ENCODE measurements at regions not wholly inside any gene's neighbourhood (a gene's known extent, or its start where the extent isn't known, plus 50 kb on each side); places are given as distances from the start of the nearest gene placed in this dataset.

GRCh38 chr11:69553416-69554357 is 72.2 kb downstream of the LINC01488 start:
- DNase-seq: no peak
- Histone ChIP-seq H3K9me3 (ENCODE audit: severe bottlenecking) (peaks cover 21% of the 10 kb centered on the region), H3K27me3 (ENCODE audit: insufficient read depth, low read depth, severe bottlenecking) (peaks cover 28% of the 10 kb centered on the region), H3K36me3 (no peaks in the 10 kb centered on the region), H3K27ac (no peak overlapping the region), H3K4me3 (ENCODE audit: low read depth, low read length) (no peak overlapping the region)
- no peak for TF ChIP-seq CTCF (IDR thresholded peaks at IDR 0.05; ENCODE audit: low read depth, low read length)

DNA sequence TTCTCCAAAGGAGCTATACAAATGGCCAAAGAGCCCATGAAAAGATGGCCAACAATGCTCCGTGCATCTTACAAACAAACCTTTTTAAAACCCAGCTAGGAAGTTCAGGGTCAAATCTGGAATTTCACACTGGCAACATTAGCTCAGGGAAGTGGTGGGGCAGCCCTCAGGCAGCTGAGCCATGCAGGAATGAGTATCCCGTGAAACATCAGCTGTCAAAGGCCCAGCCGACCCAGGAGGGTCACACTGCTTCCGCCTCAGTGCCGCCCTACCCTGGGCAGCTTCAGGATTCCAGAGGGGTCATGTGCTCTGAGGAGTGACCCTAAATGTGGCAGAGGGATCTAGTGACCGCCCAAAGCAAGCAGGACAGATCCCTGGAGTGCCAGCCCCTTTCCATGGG is 73.4 kb downstream of the LINC01488 start:
- Histone ChIP-seq H3K36me3 (no peaks in the 10 kb centered on the region), H3K27ac (no peak overlapping the region), H3K9me3 (ENCODE audit: severe bottlenecking) (peaks cover 12% of the 10 kb centered on the region), H3K27me3 (ENCODE audit: insufficient read depth, low read depth, severe bottlenecking) (peaks cover 26% of the 10 kb centered on the region), H3K4me3 (ENCODE audit: low read depth, low read length) (no peak overlapping the region)
- TF ChIP-seq CTCF (IDR thresholded peaks at IDR 0.05; ENCODE audit: low read depth, low read length): no peak
- DNase-seq: no peak

- no peak for TF ChIP-seq CTCF (IDR thresholded peaks at IDR 0.05; ENCODE audit: low read depth, low read length)
These were observed 75.8 kb downstream of the LINC01488 start for GRCh38 chr11:69557266-69557665.

DNA sequence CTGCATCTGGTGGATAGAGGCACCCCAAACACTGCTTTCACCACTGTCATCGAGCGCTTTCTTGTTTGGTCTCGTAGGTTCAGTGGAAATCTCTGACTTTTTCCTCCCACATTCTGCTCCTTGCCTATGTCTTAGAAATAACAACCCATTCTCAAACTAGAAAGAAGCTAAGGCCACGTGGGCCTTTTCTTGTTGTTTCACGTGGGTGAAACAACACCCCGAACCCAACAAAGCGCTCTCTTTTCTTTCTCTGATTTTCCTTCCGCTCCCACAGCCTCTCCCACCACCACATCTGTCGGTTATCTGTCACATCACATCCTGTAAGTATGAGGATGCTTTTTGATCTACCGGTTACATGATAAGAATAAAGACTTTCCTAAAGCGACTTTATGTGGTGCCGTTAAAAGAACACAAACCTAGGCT is 77.1 kb downstream of the LINC01488 start:
- Histone ChIP-seq H3K27ac (no peak overlapping the region), H3K27me3 (ENCODE audit: insufficient read depth, low read depth, severe bottlenecking) (peaks cover 18% of the 10 kb centered on the region), H3K4me3 (ENCODE audit: low read depth, low read length) (no peak overlapping the region), H3K36me3 (no peaks in the 10 kb centered on the region), H3K9me3 (ENCODE audit: severe bottlenecking) (no peaks in the 10 kb centered on the region)
- TF ChIP-seq CTCF (IDR thresholded peaks at IDR 0.05; ENCODE audit: low read depth, low read length): no peak
- DNase-seq: no peak

More at GRCh38 chr11:69557266-69557665, 75.8 kb downstream of the LINC01488 start:
- no peaks in the 10 kb centered on the region for H3K9me3 ChIP-seq (ENCODE audit: severe bottlenecking)
- no peak for DNase-seq
- no peaks in the 10 kb centered on the region for H3K36me3 ChIP-seq
- H3K27ac ChIP-seq: no peak overlapping the region
- no peak overlapping the region for H3K4me3 ChIP-seq (ENCODE audit: low read depth, low read length)
- H3K27me3 ChIP-seq (ENCODE audit: insufficient read depth, low read depth, severe bottlenecking): peaks cover 21% of the 10 kb centered on the region

- no peak for TF ChIP-seq CTCF (IDR thresholded peaks at IDR 0.05; ENCODE audit: low read depth, low read length)
- DNase-seq: no peak
- Histone ChIP-seq H3K9me3 (ENCODE audit: severe bottlenecking) (no peaks in the 10 kb centered on the region), H3K27me3 (ENCODE audit: insufficient read depth, low read depth, severe bottlenecking) (peaks cover 18% of the 10 kb centered on the region), H3K4me3 (ENCODE audit: low read depth, low read length) (no peak overlapping the region), H3K36me3 (no peaks in the 10 kb centered on the region), H3K27ac (no peak overlapping the region)
These were observed 77.7 kb downstream of the LINC01488 start for GRCh38 chr11:69559181-69559580.
